GM18519 (cell line): ENCODE measurements at regions not wholly inside any gene's neighbourhood (a gene's known extent, or its start where the extent isn't known, plus 50 kb on each side); places are given as distances from the start of the nearest gene placed in this dataset.

Source experiments
- ATAC-seq: cut with Tn5 transposase; IDR thresholded peaks from one replicate; pipeline ENCODE4 v1.9.1; 2021; ENCODE audit warnings: mild to moderate bottlenecking, moderate library complexity; ENCODE audit not compliant: unreplicated experiment, low FRiP score

DNA sequence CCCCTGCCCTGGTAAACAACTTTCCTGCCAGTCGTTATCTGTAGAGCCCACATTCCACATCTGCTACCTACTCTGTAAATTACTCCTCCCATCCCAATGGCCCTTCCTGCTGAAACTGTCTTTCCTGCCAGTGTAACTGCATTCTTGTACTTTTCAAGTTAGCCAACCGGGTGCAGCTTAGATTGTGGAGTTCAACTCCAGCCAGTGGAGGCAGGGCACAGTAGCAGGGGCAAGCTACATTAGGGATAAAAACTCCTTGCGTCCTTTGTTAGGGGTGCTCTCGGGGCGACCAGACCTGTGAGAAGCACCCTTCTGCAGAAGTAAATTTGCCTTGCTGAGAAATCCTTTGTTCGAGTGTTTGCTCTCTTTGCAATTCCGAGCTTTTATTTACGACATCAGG is 639.0 kb upstream of the TYRP1 start:
- ATAC-seq, result no peak

DNA sequence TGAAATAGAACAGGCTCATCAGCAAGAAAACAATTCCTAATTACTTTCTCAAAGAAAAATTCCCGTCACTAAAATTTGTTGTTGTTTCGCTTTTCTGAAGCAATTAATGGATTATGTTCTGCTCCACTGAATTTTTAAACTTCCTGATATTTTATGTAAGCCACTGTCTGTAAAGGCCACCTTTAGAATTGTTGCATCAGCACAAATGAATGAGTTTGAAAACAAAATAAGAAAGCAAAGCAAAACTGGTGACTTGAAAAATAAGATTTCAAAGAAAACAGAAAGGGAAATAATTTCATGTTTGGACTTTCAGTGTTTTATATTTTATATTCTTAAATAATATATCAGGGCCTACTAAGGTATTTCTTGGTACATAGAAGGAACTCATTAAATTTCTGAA is 636.3 kb upstream of the TYRP1 start:
- ATAC-seq, result no peak

DNA sequence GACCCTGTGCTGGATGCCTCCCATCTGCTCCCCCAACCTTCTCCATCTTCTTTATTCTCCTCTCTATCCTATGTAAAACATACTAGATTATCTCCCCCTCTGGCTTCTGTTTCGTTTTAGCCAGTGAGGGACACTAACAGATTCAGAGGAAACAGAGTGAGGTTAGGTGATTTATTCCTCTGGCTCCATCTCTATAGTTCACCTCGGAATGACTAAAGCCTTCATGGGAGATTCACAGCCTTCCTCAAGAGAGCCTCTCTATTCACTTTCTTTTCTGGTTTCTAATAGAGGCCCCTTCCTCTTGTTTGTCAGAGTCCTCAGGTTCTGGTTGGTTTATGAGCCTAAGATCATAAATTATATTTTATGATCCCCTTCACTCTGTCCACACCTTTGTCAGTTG is 633.1 kb upstream of the TYRP1 start:
- ATAC-seq, result no peak

DNA sequence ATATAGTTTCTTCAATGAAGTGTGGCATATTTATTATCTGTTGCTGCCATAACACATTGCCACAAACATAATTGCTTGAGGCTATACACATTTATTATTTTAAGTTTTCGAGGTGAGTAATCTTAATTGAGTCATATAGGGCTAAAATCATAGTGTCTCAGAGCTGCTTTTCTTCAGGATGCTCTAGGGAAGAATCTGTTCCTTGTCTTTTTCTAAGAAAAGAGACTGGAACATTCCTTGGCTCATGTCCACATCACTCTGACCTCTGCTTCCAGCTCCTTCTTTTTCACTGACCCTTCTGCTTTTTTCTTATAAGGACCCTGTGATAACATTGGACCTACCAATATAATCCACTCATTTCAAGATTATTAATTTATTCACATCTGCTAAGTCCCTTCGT is 632.4 kb upstream of the TYRP1 start:
- no peak for ATAC-seq

DNA sequence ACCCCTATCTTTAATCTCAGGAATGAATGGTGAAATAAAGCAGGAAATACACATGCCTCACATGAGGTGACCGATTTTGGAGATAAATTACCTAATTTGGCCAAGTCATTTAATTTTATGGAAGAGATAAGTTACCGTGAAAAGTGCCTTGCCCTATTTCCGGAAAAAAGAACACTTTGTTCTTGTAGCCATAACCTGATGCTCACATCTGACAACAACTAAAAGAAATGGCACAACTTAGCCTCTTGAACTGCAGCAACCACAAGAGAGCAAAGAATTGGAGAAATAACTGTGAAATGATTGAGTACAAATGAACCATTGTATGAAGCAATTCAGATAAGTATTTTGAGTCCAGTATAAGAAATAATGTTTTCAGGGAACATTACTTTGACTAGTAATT is 628.1 kb upstream of the TYRP1 start:
- no peak for ATAC-seq

DNA sequence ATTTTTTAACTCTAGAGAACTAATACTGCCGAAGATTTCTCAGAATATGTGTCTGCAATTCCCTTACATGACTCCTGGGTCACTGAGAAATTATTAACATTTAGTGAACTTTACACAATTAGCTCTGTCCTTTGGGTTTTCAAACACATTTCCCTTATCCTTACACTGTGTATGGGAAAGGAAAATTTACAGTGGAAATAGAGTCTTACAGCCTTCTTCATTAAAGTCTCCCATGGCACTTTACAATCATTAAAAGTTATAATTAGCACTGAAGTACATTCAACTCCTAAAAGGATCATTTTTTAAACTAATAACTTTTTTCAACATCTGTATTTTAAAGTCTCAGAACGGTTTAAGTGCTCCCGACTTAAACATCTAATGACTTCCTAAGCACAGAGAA is 627.5 kb upstream of the TYRP1 start:
- no peak for ATAC-seq

DNA sequence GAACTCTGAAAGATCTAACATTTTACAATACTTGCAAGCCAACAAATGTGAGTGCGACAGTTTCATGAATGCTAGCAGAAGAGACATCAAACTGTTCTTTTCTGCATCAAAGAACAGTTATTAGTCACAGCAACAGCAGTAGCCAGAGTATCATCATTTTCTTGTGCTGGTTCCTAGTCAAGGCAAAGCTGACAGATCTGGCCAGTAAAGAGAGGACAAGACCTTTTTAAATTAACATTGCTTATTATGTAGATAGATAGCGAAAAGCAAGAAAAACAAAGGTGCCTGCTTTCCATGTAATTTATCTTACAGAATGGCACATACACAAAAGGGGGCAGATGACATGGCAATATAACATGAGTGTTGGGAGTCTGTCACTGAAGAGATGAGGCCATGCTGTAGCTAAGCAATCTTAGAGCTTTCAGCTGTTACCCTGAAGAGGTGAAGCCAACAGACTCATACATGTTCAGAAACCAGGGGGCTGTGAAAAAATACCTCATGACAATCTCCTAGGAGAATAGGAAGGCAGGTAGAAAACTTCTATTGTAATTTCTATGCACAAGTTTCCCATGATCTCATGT is 626.6 kb upstream of the TYRP1 start:
- ATAC-seq, result no peak

DNA sequence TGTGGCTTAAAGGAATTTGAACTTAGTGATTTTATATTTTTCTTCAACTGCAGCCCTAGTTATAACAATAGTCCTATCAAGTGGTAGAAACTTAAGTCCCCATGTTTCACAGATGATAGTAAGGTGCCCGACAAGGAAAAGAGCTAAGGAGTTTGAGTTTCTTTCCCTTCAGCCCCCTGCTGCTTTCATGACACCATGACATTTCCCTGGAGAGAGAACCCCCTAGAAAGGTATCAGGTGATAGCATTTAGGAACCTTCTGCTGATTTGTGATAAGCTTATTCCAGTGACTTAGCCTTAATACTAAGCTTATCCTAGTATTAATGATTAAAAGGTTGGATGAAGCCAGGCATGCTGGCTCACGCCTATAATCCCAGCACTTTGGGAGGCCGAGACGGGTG is 623.8 kb upstream of the TYRP1 start:
- no peak for ATAC-seq

DNA sequence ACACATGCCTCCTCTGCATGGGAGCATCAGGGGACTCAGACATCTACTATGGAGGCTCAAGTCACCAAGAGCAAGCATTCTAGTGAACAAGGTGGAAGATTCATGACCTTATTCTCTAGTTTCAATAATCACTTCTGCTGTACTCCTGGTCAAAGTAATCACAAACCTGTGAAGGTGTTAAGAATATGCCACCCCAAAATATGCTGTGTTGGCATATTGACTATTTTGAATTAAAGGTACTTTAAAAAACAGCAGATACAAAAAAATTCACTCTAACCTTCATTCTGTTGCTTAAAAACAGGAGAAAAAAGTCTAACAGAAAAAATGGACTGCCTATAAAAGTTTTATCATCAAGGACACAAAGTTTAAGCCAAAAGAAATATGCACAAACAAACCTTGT is 607.8 kb upstream of the TYRP1 start:
- no peak for ATAC-seq

DNA sequence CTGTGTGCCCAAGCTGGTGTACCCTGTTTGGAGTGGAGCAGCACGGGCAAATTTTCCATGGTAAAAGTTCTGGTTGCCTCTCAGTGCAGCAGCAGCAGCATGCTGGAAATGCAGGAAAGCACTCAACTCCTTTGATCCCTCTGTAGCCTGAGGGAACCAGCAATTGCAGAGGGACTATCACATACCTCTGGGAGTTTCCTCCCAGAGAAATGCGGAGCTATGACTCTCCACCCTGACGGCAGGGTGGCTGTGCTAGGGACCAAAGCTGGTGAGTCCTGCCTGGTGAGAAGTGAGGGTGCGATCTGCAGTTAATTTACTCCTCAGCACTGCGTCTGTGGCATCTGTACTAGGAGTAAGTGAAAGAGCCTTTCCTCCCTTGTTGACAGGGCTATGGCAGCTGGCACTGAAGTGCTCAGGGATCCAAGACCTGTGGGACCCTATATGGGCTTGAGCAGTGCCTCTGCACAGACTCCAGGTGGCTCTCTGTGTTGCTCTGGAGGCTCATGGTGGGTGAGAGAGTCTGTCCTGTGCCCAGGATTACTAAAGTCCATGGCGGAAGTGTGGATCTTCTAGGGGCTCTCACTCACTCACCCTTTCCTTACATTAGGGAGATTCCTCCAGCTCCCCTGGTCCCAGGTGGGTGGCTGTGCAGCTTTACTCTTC is 601.2 kb upstream of the TYRP1 start:
- ATAC-seq, result no peak

DNA sequence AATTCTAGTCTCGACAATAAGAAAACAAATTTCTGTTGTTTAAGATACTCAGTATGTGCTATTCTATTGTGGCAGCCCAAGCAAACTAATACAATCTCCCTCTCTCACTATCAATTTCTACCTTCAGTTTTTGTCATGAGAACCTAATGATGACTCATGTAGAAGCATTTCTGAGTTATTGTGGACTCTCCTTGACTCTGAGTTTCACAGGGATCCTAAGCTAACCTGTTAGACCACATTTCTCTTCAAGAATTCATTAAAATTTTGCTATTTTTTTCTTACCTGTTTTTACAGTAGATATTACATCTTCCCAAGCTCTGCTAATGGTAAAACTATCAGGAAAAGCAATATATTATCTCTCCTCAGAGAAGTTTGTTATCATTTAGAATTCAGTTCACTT is 599.1 kb upstream of the TYRP1 start:
- ATAC-seq, result no peak

DNA sequence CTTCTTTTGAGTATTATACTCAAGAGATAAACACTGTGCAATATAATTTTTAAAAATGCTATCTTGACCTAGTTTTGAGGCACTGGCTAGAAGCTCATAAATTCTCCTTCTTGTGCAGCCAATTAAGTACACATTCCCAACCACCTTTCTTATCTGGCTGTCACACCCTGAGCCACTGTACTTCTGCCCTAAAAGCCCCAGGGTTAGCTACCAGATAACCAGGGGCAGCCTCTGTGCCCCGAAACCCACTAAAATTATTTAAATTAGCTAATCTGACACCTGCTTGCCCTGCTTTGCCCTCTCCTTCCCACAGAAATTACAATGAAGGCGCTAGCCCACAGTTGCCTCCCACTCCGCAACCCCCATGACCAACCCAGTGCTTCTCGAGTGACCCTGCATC is 597.3 kb upstream of the TYRP1 start:
- no peak for ATAC-seq

DNA sequence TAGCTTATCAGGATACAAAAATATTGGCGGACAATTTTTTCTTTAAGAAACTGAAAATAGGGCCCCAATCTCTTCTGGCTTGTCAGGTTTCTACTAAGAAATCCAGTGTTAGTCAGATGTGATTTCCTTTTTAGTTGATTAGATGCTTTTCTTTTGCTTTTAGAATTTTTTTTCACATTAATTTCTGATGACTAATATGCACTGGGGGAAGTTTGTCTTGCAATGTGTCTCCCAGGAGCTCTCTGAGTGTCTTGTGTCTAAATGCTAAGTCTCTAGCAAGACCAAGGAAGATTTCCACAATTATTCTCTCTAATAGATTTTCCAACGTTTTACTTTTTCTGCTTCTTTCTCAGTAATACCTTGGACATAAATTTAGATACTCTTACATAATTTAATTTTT is 559.8 kb upstream of the TYRP1 start:
- no peak for ATAC-seq

DNA sequence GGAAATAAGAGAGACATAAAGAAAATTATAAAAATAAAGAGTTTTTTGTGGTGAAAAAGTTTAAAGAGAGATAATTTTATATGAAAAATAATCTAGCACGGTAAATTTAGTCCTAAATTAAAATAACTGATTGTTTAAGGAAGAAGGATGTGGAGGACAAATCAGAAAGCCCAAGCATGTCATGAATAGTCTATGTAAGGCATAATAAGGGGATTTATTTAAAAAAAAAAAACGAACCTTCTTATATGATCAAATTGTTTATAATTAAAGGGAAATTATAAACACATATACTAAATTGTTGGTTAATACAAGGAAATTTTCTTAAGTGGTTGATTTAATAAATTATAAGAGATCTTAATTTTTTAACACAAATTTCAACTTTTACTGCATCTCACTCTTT is 551.8 kb upstream of the TYRP1 start:
- ATAC-seq, result no peak

DNA sequence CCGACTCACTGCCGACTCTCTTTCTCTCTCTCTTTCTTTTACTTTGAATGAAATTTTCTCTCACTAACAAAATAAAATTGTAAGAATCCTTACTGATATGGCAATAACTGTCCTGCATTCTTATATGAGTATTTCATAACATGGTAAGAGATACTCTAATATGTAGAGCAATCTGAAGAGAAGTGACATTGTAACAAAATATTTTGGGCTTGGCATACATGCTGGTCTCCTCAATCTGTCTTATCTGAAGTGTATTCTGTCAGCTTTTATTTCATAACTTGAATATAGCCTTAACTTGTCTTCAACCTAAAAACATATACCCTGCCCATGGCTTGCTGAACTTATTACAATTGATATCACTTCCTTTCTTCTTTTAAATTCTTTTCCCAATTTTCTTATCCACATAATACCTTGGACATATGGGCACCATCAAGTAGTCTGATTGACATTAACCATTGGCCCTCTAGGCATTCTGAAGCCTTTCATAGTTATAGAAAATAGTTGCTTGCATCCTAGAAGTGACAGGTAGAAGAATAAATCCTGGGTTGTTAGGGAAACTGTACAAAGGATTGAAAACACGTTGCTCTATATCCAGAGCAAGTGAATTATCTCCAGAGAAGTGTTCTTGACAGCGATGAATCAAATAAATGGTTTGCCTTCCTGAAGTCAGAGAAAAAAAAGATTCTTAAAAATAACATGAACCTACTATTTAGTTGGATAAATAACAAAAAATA is 537.6 kb upstream of the TYRP1 start:
- no peak for ATAC-seq

DNA sequence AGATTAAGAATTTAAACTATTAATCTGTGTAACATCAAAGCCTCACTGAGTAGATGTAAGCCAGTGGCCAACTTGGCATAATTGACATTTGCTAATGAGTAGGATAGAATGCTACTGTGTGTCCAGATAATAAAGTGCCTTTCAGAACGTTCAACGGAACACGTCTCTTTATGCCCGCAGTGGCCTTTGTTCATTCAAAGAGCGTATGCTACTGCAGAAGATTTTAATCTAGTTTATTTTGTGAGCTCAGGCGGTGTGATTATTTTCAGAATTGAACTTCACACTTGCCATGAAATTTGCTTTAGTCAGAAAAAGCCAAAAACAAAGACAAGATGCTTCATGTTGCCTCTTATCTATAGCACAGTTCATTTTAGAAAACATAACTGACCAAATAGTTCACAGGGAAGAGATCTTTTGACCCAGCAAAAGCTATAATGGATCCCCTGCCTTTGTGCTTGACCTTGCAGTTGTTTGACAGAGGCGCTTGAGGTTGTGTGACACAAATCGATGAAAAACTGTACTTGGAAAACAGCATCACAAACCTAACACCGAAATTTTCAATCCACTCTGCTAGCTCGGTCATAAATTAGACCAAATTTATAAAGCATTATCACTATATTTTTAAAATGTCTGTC is 530.9 kb upstream of the TYRP1 start:
- no peak for ATAC-seq

DNA sequence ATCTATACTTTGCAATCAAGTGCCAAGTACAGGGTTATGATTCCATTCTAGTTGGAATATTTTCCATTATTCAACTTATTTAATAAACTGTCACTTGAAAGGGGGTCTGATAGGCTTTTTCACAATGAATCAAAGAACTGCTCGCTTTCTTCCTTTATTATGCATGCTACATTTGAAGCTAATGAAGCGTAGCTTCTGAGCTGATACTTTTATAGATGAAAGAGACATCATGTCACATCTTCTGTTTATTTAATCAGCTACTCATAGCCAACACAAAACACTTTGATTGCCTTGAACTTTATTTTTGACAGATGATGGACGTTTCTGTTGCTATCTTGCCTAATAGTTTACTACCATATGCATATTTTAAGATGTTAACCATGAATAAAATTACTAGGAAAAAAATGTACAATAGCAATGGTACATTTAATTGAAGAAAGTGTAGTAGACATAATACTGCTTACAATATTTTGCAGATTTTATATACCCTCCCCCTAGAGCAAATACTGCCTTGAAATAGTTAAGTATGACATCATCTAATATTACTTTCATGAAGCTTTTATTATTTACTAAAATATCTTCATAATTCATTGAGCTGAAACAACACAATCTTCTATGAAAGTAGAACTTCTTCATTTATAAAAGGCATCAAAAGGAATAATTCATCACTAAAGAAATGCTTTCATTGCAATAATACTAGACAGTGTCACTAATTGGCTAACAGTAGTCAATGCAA is 529.3 kb upstream of the TYRP1 start:
- ATAC-seq, result no peak

DNA sequence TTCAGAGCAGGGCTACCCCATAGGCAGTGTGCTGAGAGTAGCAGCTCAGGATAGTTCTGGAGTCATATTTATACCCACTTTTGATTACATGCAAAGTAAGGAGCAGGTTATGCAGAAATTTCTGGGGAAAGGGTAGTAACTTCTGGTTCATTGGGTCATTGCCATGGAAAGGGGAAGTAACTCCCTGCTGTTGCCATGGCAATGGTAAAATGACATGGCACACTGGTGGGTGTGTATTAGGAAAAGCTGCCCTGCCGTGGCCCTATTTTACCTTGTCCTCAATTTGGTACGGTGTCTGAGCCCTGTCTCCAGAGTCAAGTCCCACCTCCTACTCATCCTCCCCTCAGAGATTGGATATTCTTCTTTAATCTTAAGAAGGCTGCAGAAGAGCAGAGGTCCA is 526.7 kb upstream of the TYRP1 start:
- ATAC-seq, result no peak

DNA sequence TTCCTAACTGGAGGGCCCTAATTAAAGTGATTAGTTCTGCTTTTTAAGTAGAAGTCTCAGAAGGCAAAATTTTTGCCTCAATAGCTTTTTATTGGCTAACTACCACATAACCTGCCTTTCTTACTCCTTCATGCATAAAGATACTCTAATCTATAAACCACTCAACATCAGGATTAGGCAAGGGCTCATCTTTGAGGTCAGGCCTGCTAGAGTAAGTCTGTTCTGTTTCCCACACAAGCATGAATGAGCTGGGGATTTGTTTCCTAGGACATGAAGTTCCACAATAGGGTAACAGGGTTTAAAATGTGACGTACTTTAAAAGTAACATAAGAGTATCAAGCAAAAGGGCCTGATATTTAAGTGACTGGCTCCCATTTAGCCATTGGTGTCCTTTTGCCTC is 522.7 kb upstream of the TYRP1 start:
- ATAC-seq, result no peak

DNA sequence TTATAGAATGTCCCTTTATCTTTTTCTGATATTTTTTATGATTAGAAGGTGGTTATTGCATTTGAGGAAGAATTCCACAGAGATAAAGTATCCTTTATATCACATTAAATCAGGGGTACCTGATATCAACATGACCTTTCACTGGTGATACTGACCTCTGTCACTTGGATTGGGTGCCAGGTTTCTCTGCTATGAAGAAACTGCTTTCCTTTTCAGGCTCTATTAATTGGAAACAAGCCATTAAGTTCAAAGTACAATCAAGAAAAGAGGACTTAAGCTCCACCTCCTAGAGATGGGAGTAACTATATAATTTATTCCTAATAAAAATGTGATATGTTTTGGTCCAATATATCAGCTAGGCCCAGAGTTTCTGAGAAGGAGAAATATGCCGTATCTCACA is 514.6 kb upstream of the TYRP1 start:
- ATAC-seq, result no peak

DNA sequence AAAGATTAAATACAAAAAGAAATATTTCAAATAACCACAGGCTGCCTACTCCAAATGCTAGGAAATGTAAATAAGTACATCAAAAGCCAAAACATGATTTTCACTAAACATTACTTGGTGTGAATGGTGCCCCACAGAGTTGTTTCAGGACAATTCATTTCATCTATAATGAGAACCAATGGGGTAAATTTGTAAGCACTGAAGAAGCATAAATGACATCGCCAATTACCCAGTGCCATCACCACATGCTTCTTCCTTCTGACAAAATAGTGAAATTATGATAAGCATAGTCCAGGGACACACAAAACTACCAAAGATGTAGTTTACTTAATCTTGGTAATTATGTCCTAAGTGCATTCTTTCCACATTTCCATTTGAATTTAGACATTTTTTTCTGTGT is 510.4 kb upstream of the TYRP1 start:
- ATAC-seq, result no peak
